ENCODE measurements at regions not wholly inside any gene's neighbourhood (a gene's known extent, or its start where the extent isn't known, plus 50 kb on each side); places are given as distances from the start of the nearest gene placed in this dataset.

GRCh38 chr20:39446397-39446796 lies 484.3 kb downstream of the DHX35 start:
- H3K27ac ChIP-seq (ENCODE audit: insufficient read depth, low read depth, low read length): no peak overlapping the region
- no peaks in the 10 kb centered on the region for H3K79me2 ChIP-seq (ENCODE audit: control insufficient read depth, insufficient read depth, low read length)
- H3K4me1 ChIP-seq (ENCODE audit: control insufficient read depth, extremely low read depth, insufficient read depth, low read length): no peaks in the 10 kb centered on the region
- no peaks in the 10 kb centered on the region for H3K9me3 ChIP-seq (replicated peaks; ENCODE audit: control insufficient read depth, insufficient read depth, low read length)
- ChIA-PET POLR2A (no interaction called here), CTCF (no interaction called here)
- no peaks in the 10 kb centered on the region for H3K27me3 ChIP-seq (ENCODE audit: control insufficient read depth in 2 of 2, insufficient read depth in 2 of 2, low read length in 2 of 2)
- no peak overlapping the region for H2AFZ ChIP-seq (ENCODE audit: low read depth, low read length)
- H3K9me1 ChIP-seq (replicated peaks; ENCODE audit: control insufficient read depth, extremely low read depth, insufficient read depth, low read length): no peaks in the 10 kb centered on the region
- no peaks in the 10 kb centered on the region for H3K36me3 ChIP-seq (ENCODE audit: control insufficient read depth in 2 of 2, extremely low read depth in 1 of 2, insufficient read depth in 2 of 2, low read length in 2 of 2)
- dilution Hi-C loops (cut with MboI; ENCODE audit: extremely low pct_ligation_motif_present, low sequenced_read_pairs): no loop called here
- no peaks in the 10 kb centered on the region for H4K20me1 ChIP-seq (replicated peaks; ENCODE audit: control insufficient read depth, extremely low read depth, insufficient read depth, low read length)
- intact Hi-C loops (cut with micrococcal nuclease): loop anchor here (10.0 kb wide), 1 partner anchor 1612 kb away; no protein-coding TSS in a partner anchor
- H3K9ac ChIP-seq (replicated peaks; ENCODE audit: extremely low read depth, insufficient read depth, low read length): no peak overlapping the region
- FAIRE-seq (no peak), DNase-seq (ENCODE audit: low read depth, low spot score) (no peak)
- H3K4me3 ChIP-seq (replicated peaks in 1 of 3; ENCODE audit: insufficient read depth in 1 of 3, low read depth in 1 of 3, low read length in 3 of 3): no peak overlapping the region
- no peak overlapping the region for H3K4me2 ChIP-seq (ENCODE audit: insufficient read depth, low read length)
- BruUV-seq (replicated peaks): no TSS peak
- TF ChIP-seq POLR2AphosphoS5 (IDR thresholded peaks at IDR 0.05; ENCODE audit: insufficient read depth, low read depth, low read length) (no peak), JUN (IDR thresholded peaks at IDR 0.05; ENCODE audit: borderline replicate concordance, insufficient read depth, insufficient read length, low read depth) (no peak), EZH2 (IDR thresholded peaks at IDR 0.05; ENCODE audit: borderline replicate concordance, low read depth, low read length, severe bottlenecking) (no peak), FOS (IDR thresholded peaks at IDR 0.05; ENCODE audit: borderline replicate concordance, insufficient read depth, low read length) (no peak), MYC (IDR thresholded peaks at IDR 0.05; ENCODE audit: low read depth, low read length) (no peak), POLR2A (IDR thresholded peaks at IDR 0.05; ENCODE audit: low read depth, low read length) (no peak), GATA2 (IDR thresholded peaks at IDR 0.05; ENCODE audit: insufficient read depth, insufficient read length, low read depth, low read length) (no peak), MAX (IDR thresholded peaks at IDR 0.05; ENCODE audit: insufficient read depth, insufficient read length) (no peak), CTCF (IDR thresholded peaks at IDR 0.05; ENCODE audit: extremely low read depth in 1 of 2, insufficient read depth in 1 of 2, low read depth in 1 of 2, low read length in 2 of 2) (no peak)
